NAMALWA (cell line): ENCODE measurements at regions not wholly inside any gene's neighbourhood (a gene's known extent, or its start where the extent isn't known, plus 50 kb on each side); places are given as distances from the start of the nearest gene placed in this dataset.
"Not testable (repeated sequence)": the region's sequence is repeated elsewhere in the genome, so short reads cannot be mapped to it uniquely, and the experiment has no call there.

Experiments used
- DNase-seq: peaks from one replicate; pipeline ENCODE4 v3.0.0-alpha.2; 2015; ENCODE audit warnings: low spot score

- DNase-seq: no peak
Measured at GRCh38 chr22:47322854-47323253, 560.4 kb downstream of the TBC1D22A start.

- no peak for DNase-seq
Measured at GRCh38 chr22:47320560-47320959, 558.1 kb downstream of the TBC1D22A start.

GRCh38 chr22:47318041-47318737 is 555.7 kb downstream of the TBC1D22A start:
- DNase-seq: no peak

- no peak for DNase-seq
Measured at GRCh38 chr22:47315862-47316419, 553.5 kb downstream of the TBC1D22A start.

GRCh38 chr22:47310601-47311000 is 548.2 kb downstream of the TBC1D22A start:
- DNase-seq: no peak

GRCh38 chr22:47309946-47310345 is 547.5 kb downstream of the TBC1D22A start:
- DNase-seq: no peak

- DNase-seq: no peak
Measured at GRCh38 chr22:47309476-47309875, 547.0 kb downstream of the TBC1D22A start.

- no peak for DNase-seq
Measured at GRCh38 chr22:47308886-47309285, 546.4 kb downstream of the TBC1D22A start.

GRCh38 chr22:47307822-47308221 is 545.4 kb downstream of the TBC1D22A start:
- DNase-seq: no peak

GRCh38 chr22:47307326-47307725 is 544.9 kb downstream of the TBC1D22A start:
- DNase-seq: no peak

GRCh38 chr22:47304854-47305253 is 542.4 kb downstream of the TBC1D22A start:
- no peak for DNase-seq

GRCh38 chr22:47304191-47304831 is 541.9 kb downstream of the TBC1D22A start:
- no peak for DNase-seq

GRCh38 chr22:47303161-47303890 is 540.9 kb downstream of the TBC1D22A start:
- no peak for DNase-seq

- DNase-seq: not testable (repeated sequence)
Measured at GRCh38 chr22:47302587-47302986, 540.1 kb downstream of the TBC1D22A start.

GRCh38 chr22:47301820-47302475 is 539.5 kb downstream of the TBC1D22A start:
- no peak for DNase-seq

GRCh38 chr22:47300698-47301405 is 538.4 kb downstream of the TBC1D22A start:
- no peak for DNase-seq

- no peak for DNase-seq
Measured at GRCh38 chr22:47299863-47300697, 537.6 kb downstream of the TBC1D22A start.

GRCh38 chr22:47299211-47299862 is 536.9 kb downstream of the TBC1D22A start:
- DNase-seq: no peak

- DNase-seq: no peak
Measured at GRCh38 chr22:47298017-47298785, 535.8 kb downstream of the TBC1D22A start.
